ENCODE measurements at regions not wholly inside any gene's neighbourhood (a gene's known extent, or its start where the extent isn't known, plus 50 kb on each side); places are given as distances from the start of the nearest gene placed in this dataset.

- no peak for DNase-seq
These were observed 237.9 kb upstream of the CD180 start for GRCh38 chr5:67434466-67434865.

DNA sequence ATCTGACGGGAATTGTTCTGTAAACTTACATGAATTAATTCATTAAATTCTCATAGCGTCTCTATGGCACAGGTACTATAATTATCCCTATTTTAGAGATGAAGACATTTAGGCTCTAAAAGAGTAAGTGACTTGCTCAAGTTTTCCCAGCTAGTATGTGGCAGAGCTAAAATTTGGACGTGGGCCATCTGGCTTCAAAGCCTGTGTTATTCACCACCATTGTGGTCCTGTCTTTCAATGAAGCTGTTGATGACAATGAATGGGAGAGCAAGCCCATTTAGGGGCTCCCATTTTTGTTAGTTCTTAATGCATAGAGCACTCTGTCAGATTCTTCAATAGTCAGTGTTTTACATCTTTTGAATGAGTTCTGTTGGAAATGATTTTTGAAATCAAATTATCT is 236.0 kb upstream of the CD180 start:
- no peak for DNase-seq

- DNase-seq = no peak
These were observed 234.6 kb upstream of the CD180 start for GRCh38 chr5:67431191-67431590.

- no peak for DNase-seq
These were observed 231.3 kb upstream of the CD180 start for GRCh38 chr5:67427850-67428298.

DNA sequence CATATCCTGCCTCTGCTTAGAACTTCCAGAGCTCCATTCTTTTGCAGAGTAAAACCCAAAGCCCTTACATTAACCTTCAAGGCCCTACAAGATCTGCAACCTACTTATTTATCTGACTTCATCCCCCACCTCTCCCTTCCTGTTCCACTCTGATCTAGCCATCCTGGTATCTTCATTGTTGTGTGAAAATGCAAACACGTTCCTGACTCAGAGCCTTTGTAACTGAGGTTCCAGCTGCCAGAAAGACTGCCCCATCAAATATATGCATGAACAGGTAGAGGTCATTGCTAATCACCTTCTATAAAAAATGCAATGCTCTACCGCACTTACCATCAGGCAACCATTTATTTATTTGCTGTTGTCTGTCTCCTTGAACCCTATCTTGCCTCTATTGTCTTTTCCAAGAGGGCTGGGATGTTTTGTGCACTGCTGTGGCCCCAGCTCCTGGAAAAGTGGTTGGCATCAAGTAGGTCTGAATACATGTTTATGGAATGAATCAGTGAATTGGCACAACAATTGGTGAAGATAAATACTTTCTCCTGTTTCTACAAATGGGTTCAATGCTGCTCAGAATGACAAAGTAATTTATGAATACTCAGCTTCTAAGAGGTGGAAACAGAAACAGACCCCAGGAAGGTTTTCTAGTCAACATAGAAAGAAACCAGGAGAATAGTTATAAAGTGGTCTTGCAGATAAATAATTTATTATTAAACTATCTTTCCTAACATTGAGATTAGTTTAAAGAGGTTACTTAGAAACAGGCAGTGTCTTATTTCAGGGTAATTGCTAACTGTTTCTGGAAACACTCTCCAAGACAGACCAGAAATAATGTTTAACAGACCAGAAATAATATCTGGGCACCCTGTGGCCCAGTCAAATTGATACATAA is 230.6 kb upstream of the CD180 start:
- no peak for DNase-seq

DNA sequence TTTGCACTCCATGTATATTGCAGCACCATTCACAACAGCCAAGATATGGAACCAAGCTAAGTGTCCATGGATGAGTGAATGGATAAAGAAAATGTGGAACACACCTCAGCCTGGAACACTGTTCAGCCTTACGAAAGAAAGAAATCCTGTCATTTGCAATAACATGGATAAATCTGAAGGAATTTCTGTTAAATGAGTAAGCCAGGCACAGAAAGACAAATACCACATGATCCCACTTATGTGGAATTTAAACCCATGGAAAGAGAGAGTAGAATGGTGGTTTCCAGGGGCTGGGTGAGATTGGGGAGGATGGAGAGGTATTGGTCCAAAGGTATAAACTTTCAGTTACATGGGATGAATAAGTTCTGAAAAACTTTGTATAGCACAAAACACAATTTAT is 228.9 kb upstream of the CD180 start:
- DNase-seq = no peak

- no peak for DNase-seq
These were observed 221.2 kb upstream of the CD180 start for GRCh38 chr5:67417839-67418238.

GRCh38 chr5:67416986-67417385 is 220.4 kb upstream of the CD180 start:
- DNase-seq = no peak

GRCh38 chr5:67416133-67416937 is 219.7 kb upstream of the CD180 start:
- DNase-seq = no peak

GRCh38 chr5:67414712-67415111 is 218.1 kb upstream of the CD180 start:
- no peak for DNase-seq

DNA sequence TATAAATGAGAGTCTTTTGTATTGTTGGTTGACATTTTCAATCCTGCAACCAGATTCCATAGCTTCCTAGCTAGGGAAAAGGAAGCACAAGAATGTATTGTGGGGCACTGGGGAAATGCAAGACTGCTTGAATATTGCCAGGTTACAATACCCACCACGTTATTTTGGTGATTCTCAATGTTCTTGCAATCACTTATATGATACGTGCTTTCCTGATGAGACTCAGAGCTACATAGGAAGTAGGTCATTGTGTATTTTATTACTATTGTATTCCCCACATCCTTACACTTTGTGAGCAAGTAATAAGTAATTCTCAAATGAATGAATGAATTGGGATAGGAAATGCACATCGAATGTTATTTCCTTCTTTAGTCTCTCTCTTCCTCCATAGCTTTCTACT is 217.1 kb upstream of the CD180 start:
- DNase-seq = no peak

DNA sequence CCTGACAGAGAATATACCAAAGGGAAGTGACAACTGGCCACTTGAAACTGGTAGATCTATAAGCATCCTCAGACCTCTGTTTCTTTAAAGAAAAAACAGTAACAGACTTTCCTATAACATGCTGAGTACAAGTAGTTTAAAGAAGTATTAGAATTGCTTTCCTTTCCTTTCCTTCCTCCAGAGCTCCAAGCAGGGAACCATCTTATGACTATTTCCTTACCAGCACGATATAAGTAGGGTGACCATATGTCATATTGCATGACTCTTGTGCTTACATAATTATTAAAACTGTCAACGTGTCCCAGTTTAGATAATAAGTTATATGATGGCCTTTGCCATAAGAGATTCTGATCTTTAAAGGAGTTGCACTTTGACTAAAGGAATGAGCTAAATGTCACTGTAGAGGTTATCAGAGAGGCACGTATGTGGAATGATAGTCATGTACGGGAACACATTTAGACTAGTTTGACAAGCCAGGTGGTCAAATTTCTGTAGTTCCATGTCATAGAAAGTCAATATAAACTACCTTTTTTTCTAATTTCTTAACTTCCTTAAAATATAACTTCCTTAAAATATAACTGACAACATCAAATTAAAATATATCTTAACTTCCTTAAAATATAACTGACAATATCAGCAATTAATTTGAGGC is 212.7 kb upstream of the CD180 start:
- no peak for DNase-seq

DNA sequence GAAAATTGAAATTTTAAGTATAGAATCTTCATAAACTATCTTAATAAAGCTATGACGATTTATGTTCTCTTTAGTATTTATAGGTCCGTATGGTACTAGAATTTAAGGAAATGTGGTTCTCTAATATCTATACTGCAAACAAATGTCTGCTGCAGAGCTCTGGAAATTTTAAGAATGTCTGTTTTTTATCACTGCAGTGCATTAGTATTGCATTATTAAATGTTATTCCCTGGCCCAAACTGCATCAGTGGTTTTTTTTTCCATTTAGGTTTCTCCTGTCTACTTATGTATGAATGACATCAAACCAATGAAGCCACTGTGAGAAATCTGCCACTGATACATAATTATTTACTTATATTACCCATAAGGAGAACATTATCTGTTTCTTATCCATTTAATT is 211.4 kb upstream of the CD180 start:
- no peak for DNase-seq

DNA sequence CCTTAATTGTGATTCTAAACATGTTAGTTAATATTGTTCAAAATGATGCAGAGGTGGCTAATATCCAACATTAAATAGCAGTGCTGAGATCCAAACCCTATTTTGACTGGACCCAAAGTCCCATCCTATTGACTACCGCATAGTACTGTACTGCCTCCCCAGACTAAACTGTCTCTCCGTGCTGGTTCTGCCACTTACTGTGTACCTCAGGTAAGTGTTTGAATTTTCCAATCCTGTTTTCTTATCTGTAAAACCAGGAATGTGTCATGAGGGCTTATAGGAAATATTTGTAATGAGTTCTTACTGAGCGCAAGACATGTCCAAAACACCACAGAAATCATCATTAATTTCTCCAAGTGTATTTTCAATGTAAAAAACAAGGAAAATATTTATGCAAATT is 209.2 kb upstream of the CD180 start:
- DNase-seq = no peak

GRCh38 chr5:67405101-67405364 is 208.4 kb upstream of the CD180 start:
- no peak for DNase-seq

DNA sequence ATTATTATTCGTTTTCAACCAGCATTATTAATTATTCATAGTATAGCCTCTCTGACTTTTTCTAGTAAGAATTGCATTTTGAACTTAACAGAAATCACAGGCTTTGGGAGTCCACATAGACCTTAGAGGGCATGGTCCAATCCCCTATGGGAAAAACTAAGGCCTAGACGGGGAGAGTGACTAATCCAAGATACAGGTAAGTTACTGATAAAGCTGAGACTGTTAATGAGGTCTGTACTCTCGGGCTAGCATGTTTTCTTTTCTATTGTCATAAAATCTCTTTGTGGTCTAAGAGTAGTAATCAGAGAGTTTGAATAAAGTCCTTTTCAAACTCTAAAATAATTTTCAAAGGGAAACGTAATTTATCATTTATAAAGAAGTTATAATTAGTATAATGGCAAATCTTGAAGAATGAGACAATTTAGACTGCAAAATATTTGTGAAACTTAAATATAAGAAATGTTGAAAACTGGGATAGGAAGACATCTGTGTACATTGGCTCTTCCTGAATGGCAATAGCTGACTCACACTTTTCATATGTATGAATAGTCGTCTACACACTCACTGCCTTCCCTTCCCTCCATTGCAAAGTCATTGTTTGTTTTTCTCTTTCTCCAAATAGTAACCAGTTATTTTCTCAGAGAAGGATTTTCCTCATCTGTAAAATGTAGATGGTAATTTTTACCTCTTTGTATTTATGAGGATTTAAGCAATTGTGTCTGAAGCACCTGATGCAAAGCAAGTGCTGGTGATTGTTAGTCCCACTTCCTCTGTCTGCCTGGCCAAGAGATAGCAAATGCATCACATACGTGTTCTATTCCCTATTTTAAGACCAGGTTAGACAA is 207.9 kb upstream of the CD180 start:
- peak; percentile 2 for DNase-seq

DNA sequence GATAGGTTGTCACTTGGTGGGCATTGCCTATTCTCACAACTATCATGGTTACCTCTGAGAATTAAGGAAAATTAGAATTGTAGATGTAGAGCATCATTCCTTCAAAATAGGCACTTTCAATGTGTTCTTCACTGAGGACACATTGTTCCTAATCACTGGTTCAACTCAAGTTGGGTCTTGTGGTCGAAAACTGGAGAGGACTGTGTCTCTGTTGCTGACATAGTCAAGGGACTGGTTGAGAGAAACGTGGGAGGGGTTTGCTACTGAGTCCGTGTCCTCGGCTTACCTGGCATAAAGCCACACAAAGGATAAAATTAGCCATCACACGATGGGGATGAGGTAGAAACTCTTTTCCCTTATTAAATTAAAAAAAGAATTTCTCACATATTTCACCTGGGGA is 205.9 kb upstream of the CD180 start:
- no peak for DNase-seq

DNA sequence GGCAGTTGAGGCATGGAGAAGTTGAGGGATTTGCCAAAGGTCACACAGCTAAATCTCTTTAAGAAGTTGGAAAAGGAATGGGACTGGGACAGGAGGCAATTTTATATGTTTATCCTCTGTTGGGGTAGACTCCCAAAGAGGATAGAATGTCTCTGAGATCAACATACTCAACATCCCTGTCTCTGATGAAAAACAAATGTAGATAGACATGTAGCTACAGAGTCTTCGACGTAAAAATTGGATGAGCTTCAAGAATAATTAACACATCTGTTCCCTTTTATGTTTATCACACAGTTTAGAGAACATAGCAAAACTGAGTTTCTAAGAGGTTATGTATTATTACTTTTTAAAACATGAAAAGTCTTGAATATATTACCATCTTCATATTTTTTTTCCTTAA is 204.6 kb upstream of the CD180 start:
- no peak for DNase-seq

DNA sequence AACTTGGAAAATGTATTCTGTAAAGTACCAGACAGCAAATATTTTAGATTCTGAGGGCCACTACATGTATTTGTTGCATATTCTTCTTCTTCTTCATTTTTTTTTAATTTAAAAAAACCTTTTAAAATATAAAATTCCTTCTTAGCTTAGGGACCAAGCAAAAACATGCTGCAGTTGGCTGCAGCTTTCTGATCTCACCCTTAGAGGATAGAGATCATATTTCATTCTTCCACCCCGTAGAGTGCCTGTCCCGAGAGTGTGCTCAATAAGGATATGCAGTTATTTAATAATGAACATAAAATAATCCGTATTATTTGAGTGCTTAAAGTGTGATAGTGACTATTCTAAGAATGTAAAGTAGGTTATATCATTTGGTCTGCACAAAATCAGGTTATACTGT is 204.2 kb upstream of the CD180 start:
- DNase-seq = no peak

DNA sequence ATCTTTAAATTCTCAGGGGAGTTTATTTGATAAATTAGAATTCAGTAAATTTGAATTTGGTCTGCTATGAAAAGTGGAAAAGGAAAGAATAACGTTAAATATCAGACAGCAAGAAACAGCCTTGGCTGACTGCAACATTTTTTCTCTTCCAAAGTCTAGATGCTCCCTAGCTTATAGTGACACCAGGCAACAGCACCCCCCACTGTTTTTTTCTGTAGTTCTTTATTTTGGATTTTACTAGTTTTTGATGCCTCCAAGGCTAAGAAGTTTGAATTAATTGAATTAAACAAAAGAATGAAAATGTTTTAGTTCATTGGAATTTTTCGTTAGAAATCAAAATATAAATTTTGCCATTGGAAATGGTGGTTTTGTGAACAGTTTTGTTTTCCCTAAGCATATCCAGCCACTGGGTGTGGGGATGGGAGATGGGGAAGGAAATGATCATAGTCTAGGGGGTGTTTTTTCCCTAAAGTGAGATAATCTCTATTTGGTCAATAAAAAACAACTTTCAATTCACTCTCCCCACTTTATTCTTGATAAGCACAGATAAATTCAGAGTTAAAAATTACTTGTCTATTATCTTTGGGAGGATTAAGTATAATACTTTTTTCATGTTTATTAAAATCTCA is 199.3 kb upstream of the CD180 start:
- DNase-seq = no peak

DNA sequence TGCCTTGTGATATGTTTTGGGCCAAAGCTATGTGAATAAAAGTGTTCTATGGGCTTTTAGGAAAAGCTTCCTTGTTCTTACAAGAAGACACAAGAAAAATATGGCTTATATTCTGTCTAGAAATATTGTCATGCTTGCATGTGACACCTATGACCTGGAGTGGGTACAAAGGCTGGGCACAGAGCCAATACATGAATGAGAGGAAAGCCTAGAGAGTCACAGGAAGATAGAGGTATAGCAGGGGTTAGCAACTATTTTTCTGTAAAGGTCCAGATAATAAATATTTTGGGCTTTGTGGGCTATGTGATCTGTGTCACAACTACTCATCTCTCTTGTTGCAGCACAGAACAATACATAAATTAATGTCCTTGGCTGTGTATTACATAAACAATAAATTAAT is 196.6 kb upstream of the CD180 start:
- no peak for DNase-seq

GRCh38 chr5:67390935-67391334 is 194.3 kb upstream of the CD180 start:
- no peak for DNase-seq

- no peak for DNase-seq
These were observed 186.9 kb upstream of the CD180 start for GRCh38 chr5:67383451-67383850.
